Brain microvascular endothelial cell (primary cell): ENCODE measurements at regions not wholly inside any gene's neighbourhood (a gene's known extent, or its start where the extent isn't known, plus 50 kb on each side); places are given as distances from the start of the nearest gene placed in this dataset.
"Not testable (repeated sequence)": the region's sequence is repeated elsewhere in the genome, so short reads cannot be mapped to it uniquely, and the experiment has no call there.

Experiments used
- DNase-seq: peaks from one replicate; pipeline ENCODE4 v3.0.0-alpha.2; 2020
- H3K27ac ChIP-seq: fragments of 250-450 bp; sonication (Bioruptor Pico); 2 replicates; pipeline ENCODE4 v1.5.1; 2020; ENCODE audit warnings: mild to moderate bottlenecking, moderate library complexity
- H3K27me3 ChIP-seq: fragments of 250-450 bp; sonication (Bioruptor Pico); replicated peaks from 2 replicates; pipeline ENCODE4 v1.5.1; 2020; ENCODE audit warnings: mild to moderate bottlenecking
- H3K36me3 ChIP-seq: fragments of 250-450 bp; sonication (Bioruptor Pico); replicated peaks from 2 replicates; pipeline ENCODE4 v1.5.1; 2020; ENCODE audit warnings: mild to moderate bottlenecking
- H3K4me3 ChIP-seq: 2 replicates; pipeline ENCODE4 v1.5.1; 2011; ENCODE audit warnings: low read depth, mild to moderate bottlenecking, control low read depth, low read length, moderate library complexity
- in situ Hi-C: cut with HindIII; loops from 2 replicates; pipeline ENCODE4 v1.10.0; 2017; ENCODE audit warnings: low sequenced_read_pairs, low pct_ligation_motif_present
- TF ChIP-seq, protein P1 (sequence below): IDR thresholded peaks from 2 replicates; pipeline ENCODE4 v1.5.1; 2011; ENCODE audit warnings: low read depth, mild to moderate bottlenecking, moderate library complexity, low read length, control low read depth, inconsistent platforms; ENCODE audit errors: missing control alignments

DNA sequence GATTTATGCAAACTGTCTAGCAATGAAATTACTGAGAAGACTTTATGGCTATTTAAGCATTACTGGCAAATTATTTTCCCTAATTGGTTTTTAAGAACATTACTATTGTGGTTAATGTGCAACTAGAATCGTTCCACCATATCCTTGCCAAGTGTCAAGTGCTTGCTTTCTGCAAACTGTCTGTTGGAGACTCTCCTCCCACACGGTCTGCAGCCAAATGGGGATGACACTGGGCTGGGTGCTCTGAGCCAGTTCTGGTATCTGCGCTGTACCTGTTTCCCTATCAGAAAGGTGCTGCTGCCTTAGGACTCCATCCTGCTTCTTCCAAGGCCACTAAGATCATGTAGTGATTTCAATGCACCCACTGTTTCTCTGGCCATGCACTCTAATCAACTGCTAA is 110.4 kb downstream of the RAMP3 start:
- no peak overlapping the region for H3K27ac ChIP-seq
- in situ Hi-C loops, result no loop called here
- no peak for DNase-seq
- H3K27me3 ChIP-seq, result no peaks in the 10 kb centered on the region
- no peak overlapping the region for H3K4me3 ChIP-seq
- no peaks in the 10 kb centered on the region for H3K36me3 ChIP-seq
- TF ChIP-seq, protein P1, sequence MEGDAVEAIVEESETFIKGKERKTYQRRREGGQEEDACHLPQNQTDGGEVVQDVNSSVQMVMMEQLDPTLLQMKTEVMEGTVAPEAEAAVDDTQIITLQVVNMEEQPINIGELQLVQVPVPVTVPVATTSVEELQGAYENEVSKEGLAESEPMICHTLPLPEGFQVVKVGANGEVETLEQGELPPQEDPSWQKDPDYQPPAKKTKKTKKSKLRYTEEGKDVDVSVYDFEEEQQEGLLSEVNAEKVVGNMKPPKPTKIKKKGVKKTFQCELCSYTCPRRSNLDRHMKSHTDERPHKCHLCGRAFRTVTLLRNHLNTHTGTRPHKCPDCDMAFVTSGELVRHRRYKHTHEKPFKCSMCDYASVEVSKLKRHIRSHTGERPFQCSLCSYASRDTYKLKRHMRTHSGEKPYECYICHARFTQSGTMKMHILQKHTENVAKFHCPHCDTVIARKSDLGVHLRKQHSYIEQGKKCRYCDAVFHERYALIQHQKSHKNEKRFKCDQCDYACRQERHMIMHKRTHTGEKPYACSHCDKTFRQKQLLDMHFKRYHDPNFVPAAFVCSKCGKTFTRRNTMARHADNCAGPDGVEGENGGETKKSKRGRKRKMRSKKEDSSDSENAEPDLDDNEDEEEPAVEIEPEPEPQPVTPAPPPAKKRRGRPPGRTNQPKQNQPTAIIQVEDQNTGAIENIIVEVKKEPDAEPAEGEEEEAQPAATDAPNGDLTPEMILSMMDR, result no peak

- no peak overlapping the region for H3K4me3 ChIP-seq
- no peaks in the 10 kb centered on the region for H3K27me3 ChIP-seq
- no peaks in the 10 kb centered on the region for H3K36me3 ChIP-seq
- in situ Hi-C loops, result no loop called here
- DNase-seq, result no peak
- TF ChIP-seq, protein P1, result no peak
- H3K27ac ChIP-seq, result no peak overlapping the region
Measured at GRCh38 chr7:45269192-45269591, 111.6 kb downstream of the RAMP3 start.

GRCh38 chr7:45278763-45279398 is 121.3 kb downstream of the RAMP3 start:
- in situ Hi-C loops, result no loop called here
- no peaks in the 10 kb centered on the region for H3K36me3 ChIP-seq

DNA sequence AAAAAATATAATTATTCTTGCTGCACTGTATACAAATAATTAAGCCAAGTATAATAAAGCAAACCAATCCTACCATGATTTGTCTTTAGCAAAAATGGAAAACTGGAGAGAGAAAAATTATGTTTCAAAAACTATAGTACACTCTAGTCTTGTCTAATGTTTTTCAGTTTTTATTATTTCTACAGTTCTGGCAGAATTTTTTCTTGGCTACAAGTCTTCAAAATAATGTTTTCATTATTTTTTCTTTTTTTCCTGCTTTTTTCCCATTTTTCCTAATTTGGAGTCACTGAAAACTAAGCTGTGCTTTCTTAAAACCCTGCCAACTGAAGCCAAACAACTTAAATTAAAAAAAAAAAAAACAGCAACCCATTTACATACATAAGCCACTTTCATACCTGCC is 132.0 kb downstream of the RAMP3 start:
- in situ Hi-C loops, H3K36me3 ChIP-seq, H3K4me3 ChIP-seq, H3K27me3 ChIP-seq, H3K27ac ChIP-seq, DNase-seq: not testable (repeated sequence)

More at GRCh38 chr7:45278763-45279398, 121.3 kb downstream of the RAMP3 start:
- H3K27ac ChIP-seq, result no peak overlapping the region
- TF ChIP-seq, protein P1, result no peak
- no peak for DNase-seq
- no peak overlapping the region for H3K4me3 ChIP-seq
- H3K27me3 ChIP-seq, result no peaks in the 10 kb centered on the region

DNA sequence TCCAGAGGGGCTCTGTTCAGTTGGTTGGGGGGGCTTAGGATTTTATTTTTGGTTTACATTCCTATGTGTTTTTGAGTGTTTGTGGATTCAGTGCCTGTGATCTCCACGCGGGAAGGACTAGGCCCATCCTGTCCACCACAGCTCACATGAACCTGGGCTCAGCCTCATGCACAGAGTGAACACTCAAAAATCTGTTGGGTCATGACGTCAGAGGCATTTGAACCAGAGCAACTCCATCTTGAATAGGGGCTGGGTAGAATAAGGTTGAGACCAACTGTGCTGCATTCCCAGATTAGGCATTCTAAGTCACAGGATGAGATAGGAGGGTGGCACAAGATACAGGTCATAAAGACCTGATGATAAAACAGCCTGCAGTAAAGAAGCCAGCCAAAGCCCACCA is 133.3 kb downstream of the RAMP3 start:
- H3K4me3 ChIP-seq, result no peak overlapping the region
- H3K27me3 ChIP-seq, result no peaks in the 10 kb centered on the region
- TF ChIP-seq, protein P1, result no peak
- no peak overlapping the region for H3K27ac ChIP-seq
- no peak for DNase-seq
- no peaks in the 10 kb centered on the region for H3K36me3 ChIP-seq
- in situ Hi-C loops, result no loop called here

GRCh38 chr7:45292481-45292880 is 134.9 kb downstream of the RAMP3 start:
- no peak for DNase-seq
- no peaks in the 10 kb centered on the region for H3K36me3 ChIP-seq
- no peak overlapping the region for H3K27ac ChIP-seq
- no peak overlapping the region for H3K4me3 ChIP-seq
- in situ Hi-C loops, result no loop called here
- TF ChIP-seq, protein P1, result no peak
- no peaks in the 10 kb centered on the region for H3K27me3 ChIP-seq
